IPS-NIHi11 (cell line): ENCODE measurements at regions not wholly inside any gene's neighbourhood (a gene's known extent, or its start where the extent isn't known, plus 50 kb on each side); places are given as distances from the start of the nearest gene placed in this dataset.
A peak's percentile ranks its signal among the peaks of the same experiment; 100 is the strongest.
"Not testable (repeated sequence)": the region's sequence is repeated elsewhere in the genome, so short reads cannot be mapped to it uniquely, and the experiment has no call there.

Experiments used
- DNase-seq: peaks from one replicate; pipeline ENCODE4 v3.0.0; 2012; ENCODE audit warnings: mixed read lengths, low spot score

GRCh38 chr9:105114318-105114717, 130.1 kb upstream of the SLC44A1 start:
- DNase-seq: no peak

- DNase-seq: no peak
These were observed 129.3 kb upstream of the SLC44A1 start for GRCh38 chr9:105114964-105115728.

- DNase-seq: peak; percentile 23
These were observed 128.2 kb upstream of the SLC44A1 start for GRCh38 chr9:105116052-105116868.

GRCh38 chr9:105117234-105117633, 127.2 kb upstream of the SLC44A1 start:
- no peak for DNase-seq

GRCh38 chr9:105118636-105119035, 125.8 kb upstream of the SLC44A1 start:
- no peak for DNase-seq

GRCh38 chr9:105119156-105119555, 125.3 kb upstream of the SLC44A1 start:
- DNase-seq: no peak

GRCh38 chr9:105121861-105122430, 122.5 kb upstream of the SLC44A1 start:
- no peak for DNase-seq

- not testable (repeated sequence) for DNase-seq
These were observed 119.9 kb upstream of the SLC44A1 start for GRCh38 chr9:105124598-105124997.

- no peak for DNase-seq
These were observed 118.2 kb upstream of the SLC44A1 start for GRCh38 chr9:105126226-105126625.

GRCh38 chr9:105127863-105128220, 116.6 kb upstream of the SLC44A1 start:
- no peak for DNase-seq

- no peak for DNase-seq
These were observed 115.4 kb upstream of the SLC44A1 start for GRCh38 chr9:105128908-105129600.

GRCh38 chr9:105129731-105130130, 114.7 kb upstream of the SLC44A1 start:
- no peak for DNase-seq

- DNase-seq: no peak
These were observed 112.5 kb upstream of the SLC44A1 start for GRCh38 chr9:105131981-105132380.

- DNase-seq: no peak
These were observed 111.8 kb upstream of the SLC44A1 start for GRCh38 chr9:105132606-105133005.

GRCh38 chr9:105138306-105138801, 106.1 kb upstream of the SLC44A1 start:
- DNase-seq: peak; percentile 75

GRCh38 chr9:105141146-105141975, 103.1 kb upstream of the SLC44A1 start:
- DNase-seq: no peak

- DNase-seq: no peak
These were observed 102.5 kb upstream of the SLC44A1 start for GRCh38 chr9:105141976-105142250.

GRCh38 chr9:105142406-105143135, 101.9 kb upstream of the SLC44A1 start:
- no peak for DNase-seq

- DNase-seq: no peak
These were observed 101.4 kb upstream of the SLC44A1 start for GRCh38 chr9:105143136-105143430.

- DNase-seq: no peak
These were observed 100.4 kb upstream of the SLC44A1 start for GRCh38 chr9:105144076-105144475.

GRCh38 chr9:105144841-105145240, 99.6 kb upstream of the SLC44A1 start:
- no peak for DNase-seq
